GM21717 (cell line): ENCODE measurements at regions not wholly inside any gene's neighbourhood (a gene's known extent, or its start where the extent isn't known, plus 50 kb on each side); places are given as distances from the start of the nearest gene placed in this dataset.
"Not testable (repeated sequence)": the region's sequence is repeated elsewhere in the genome, so short reads cannot be mapped to it uniquely, and the experiment has no call there.

Experiments used
- ATAC-seq: cut with Tn5 transposase; IDR thresholded peaks from one replicate; pipeline ENCODE4 v1.9.1; 2021; ENCODE audit warnings: mild to moderate bottlenecking, moderate library complexity; ENCODE audit not compliant: unreplicated experiment

GRCh38 chr7:152949253-152949652 is 189.7 kb downstream of the ACTR3B start:
- ATAC-seq: no peak

GRCh38 chr7:152949790-152950189 is 190.2 kb downstream of the ACTR3B start:
- no peak for ATAC-seq

- no peak for ATAC-seq
Measured at GRCh38 chr7:152956006-152956405, 196.5 kb downstream of the ACTR3B start.

GRCh38 chr7:152959610-152960009 is 200.1 kb downstream of the ACTR3B start:
- no peak for ATAC-seq

GRCh38 chr7:152961796-152962195 is 202.2 kb downstream of the ACTR3B start:
- ATAC-seq: not testable (repeated sequence)

GRCh38 chr7:152966189-152966588 is 206.6 kb downstream of the ACTR3B start:
- ATAC-seq: no peak

GRCh38 chr7:152967958-152968357 is 208.4 kb downstream of the ACTR3B start:
- no peak for ATAC-seq

GRCh38 chr7:152968514-152968913 is 209.0 kb downstream of the ACTR3B start:
- ATAC-seq: no peak

- ATAC-seq: no peak
Measured at GRCh38 chr7:152969335-152969734, 209.8 kb downstream of the ACTR3B start.

GRCh38 chr7:152969839-152970238 is 210.3 kb downstream of the ACTR3B start:
- no peak for ATAC-seq

- no peak for ATAC-seq
Measured at GRCh38 chr7:152970481-152970880, 210.9 kb downstream of the ACTR3B start.

GRCh38 chr7:152974577-152974976 is 215.0 kb downstream of the ACTR3B start:
- no peak for ATAC-seq

GRCh38 chr7:152975076-152975475 is 215.5 kb downstream of the ACTR3B start:
- ATAC-seq: no peak

GRCh38 chr7:152979376-152979775 is 219.8 kb downstream of the ACTR3B start:
- ATAC-seq: no peak

- ATAC-seq: no peak
Measured at GRCh38 chr7:152984421-152984820, 224.9 kb downstream of the ACTR3B start.

GRCh38 chr7:152986376-152986775 is 226.8 kb downstream of the ACTR3B start:
- ATAC-seq: no peak

- no peak for ATAC-seq
Measured at GRCh38 chr7:152987656-152988055, 228.1 kb downstream of the ACTR3B start.

GRCh38 chr7:152989889-152990380 is 230.4 kb downstream of the ACTR3B start:
- no peak for ATAC-seq

- no peak for ATAC-seq
Measured at GRCh38 chr7:152998420-152998819, 238.9 kb downstream of the ACTR3B start.

GRCh38 chr7:153002115-153002514 is 242.6 kb downstream of the ACTR3B start:
- ATAC-seq: no peak

- no peak for ATAC-seq
Measured at GRCh38 chr7:153002572-153002971, 243.0 kb downstream of the ACTR3B start.

GRCh38 chr7:153004341-153004740 is 244.8 kb downstream of the ACTR3B start:
- ATAC-seq: no peak

GRCh38 chr7:153005750-153006435 is 246.3 kb downstream of the ACTR3B start:
- no peak for ATAC-seq
